ENCODE measurements at regions not wholly inside any gene's neighbourhood (a gene's known extent, or its start where the extent isn't known, plus 50 kb on each side); places are given as distances from the start of the nearest gene placed in this dataset.
"Not testable (repeated sequence)": the region's sequence is repeated elsewhere in the genome, so short reads cannot be mapped to it uniquely, and the experiment has no call there.

DNA sequence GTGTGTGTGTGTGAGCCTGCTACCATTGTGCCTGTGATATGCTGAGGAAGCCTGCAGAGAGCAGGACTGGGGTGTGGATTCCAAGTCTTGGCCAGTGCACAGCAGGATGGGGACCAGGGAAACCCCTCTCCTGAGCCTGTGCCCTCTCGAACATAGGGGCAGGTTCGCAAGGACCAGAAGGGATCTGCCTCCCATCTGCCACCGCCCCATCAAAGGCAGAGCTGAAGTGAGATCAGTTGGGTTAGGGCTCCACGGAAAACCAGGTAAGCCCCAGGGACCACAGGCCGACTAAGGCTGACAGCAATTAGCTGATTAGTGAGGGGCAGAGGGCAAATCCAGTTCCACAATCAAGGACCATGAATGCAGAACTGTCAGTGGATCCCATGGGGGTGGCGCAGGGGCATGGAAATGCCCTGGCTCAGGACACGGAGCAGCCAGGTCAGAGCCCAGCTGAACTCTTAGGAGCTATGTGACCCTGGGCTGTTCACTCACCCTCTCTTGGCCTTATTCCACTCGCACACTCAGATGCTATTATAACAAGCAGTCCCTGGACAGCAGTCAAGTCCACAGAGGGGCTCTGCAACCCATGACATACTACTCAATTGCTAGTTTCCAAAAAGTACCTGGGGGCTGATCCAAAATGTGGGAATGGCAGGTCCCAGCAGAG, 84.2 kb upstream of the ID2 start:
- no peaks in the 10 kb centered on the region for H3K27me3 Mint-ChIP-seq
- TF ChIP-seq CTCF (conservative IDR thresholded peaks at IDR 0.05): no peak
- H3K36me3 Mint-ChIP-seq: no peaks in the 10 kb centered on the region
- peaks cover under 1% of the 10 kb centered on the region for H3K9me3 Mint-ChIP-seq
- H3K27ac Mint-ChIP-seq: no peak overlapping the region
- DNase-seq (ENCODE audit: extremely low spot score, unreplicated experiment): no peak
- H3K4me3 Mint-ChIP-seq: no peak overlapping the region
- peaks cover 23% of the 10 kb centered on the region for H3K4me1 Mint-ChIP-seq (ENCODE audit: unreplicated experiment)

GRCh38 chr2:8598295-8599165, 83.3 kb upstream of the ID2 start:
- H3K36me3 Mint-ChIP-seq: no peaks in the 10 kb centered on the region
- DNase-seq (ENCODE audit: extremely low spot score, unreplicated experiment): no peak
- TF ChIP-seq CTCF (conservative IDR thresholded peaks at IDR 0.05): no peak
- no peak overlapping the region for H3K4me3 Mint-ChIP-seq
- H3K27me3 Mint-ChIP-seq: no peaks in the 10 kb centered on the region
- H3K9me3 Mint-ChIP-seq: peaks cover 5% of the 10 kb centered on the region
- H3K27ac Mint-ChIP-seq: no peak overlapping the region
- H3K4me1 Mint-ChIP-seq (ENCODE audit: unreplicated experiment): peaks cover 25% of the 10 kb centered on the region

DNA sequence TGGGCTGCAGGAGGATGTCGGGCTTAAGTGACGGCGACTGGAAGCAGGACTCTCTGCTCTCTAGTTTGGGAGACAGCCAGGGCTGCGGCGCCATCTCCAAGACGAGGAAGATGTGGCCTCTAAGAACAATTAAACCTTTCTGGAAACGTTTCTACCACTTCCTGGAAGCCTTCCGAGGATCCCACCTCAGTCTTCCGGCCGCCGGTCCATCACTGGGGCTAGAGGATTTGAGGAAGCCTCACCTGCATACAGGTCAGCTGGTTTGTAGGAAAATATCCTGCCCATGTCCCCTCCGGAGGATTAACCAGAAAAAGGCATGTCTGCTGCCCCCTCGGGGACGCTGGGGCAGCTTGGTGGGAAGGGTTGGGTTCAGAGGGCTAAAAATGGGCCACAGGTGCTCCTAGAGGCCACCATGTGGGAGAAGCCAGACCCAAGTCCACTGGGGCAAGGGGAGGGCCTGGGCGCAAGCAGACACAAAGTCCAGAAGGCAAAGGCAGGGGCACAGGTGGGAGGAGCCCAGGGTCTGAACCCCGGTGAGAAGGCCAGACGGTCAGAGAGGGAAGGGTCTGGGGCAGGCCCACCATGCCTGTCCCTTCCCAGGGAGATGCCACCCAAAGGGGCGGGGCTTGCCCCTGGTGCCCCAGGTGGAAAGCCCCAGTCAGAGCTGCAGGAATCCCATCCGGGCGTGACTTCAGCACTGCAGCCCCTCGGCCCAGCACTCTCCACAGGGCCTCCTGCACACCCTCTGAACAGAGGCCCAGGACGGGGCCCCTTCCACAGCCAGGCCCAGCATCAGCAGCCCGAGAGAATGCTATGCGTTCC, 82.2 kb upstream of the ID2 start:
- Mint-ChIP-seq H3K4me3 (no peak overlapping the region), H3K9me3 (peaks cover 5% of the 10 kb centered on the region), H3K36me3 (no peaks in the 10 kb centered on the region), H3K27me3 (no peaks in the 10 kb centered on the region), H3K27ac (no peak overlapping the region), H3K4me1 (ENCODE audit: unreplicated experiment) (peaks cover 17% of the 10 kb centered on the region)
- DNase-seq (ENCODE audit: extremely low spot score, unreplicated experiment): no peak
- no peak for TF ChIP-seq CTCF (conservative IDR thresholded peaks at IDR 0.05)

DNA sequence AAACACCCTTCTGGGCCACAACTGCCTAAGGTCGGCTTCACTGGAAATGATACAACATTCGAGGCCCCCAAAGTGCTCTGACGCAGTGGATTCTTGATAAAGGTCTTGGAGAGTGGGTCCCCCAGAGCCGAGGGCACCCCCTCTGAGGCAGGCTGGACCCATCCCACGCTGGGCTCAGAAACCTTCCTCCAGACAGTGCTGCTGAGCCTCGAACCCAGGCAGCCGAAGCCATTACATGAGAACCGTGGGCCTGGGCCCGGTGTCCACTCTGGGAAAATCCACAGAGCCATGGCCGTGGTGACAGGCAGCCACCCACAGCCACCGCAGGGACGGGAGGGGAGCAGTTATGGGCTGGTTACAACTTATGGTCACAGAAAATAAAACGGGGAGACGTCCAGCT, 81.4 kb upstream of the ID2 start:
- no peak for DNase-seq (ENCODE audit: extremely low spot score, unreplicated experiment)
- Mint-ChIP-seq H3K9me3 (peaks cover 5% of the 10 kb centered on the region), H3K27me3 (no peaks in the 10 kb centered on the region), H3K4me3 (no peak overlapping the region), H3K27ac (no peak overlapping the region), H3K4me1 (ENCODE audit: unreplicated experiment) (peaks cover 14% of the 10 kb centered on the region), H3K36me3 (no peaks in the 10 kb centered on the region)
- no peak for TF ChIP-seq CTCF (conservative IDR thresholded peaks at IDR 0.05)

DNA sequence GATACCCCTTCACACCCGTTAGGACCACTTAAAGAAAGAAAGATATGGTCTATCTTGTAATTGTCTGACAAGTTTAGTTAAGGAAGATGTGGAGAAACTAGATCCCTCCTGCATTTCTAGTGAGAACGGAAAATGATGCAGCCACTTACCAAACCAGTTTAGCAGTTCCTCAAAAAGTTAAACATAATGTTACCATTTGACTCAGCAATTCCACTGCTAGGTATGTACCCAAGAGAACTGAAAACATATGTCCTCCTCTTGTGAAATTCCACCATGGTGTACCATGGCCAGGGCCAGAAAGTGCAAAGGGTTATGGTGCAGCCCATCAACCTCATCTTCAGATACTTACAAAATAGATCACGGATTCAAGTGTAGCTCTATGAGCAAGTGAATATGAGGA, 79.0 kb upstream of the ID2 start:
- no peak for TF ChIP-seq CTCF (conservative IDR thresholded peaks at IDR 0.05)
- Mint-ChIP-seq H3K27ac (peak overlapping the region; percentile 88), H3K27me3 (no peaks in the 10 kb centered on the region), H3K4me1 (ENCODE audit: unreplicated experiment) (peaks cover 33% of the 10 kb centered on the region), H3K4me3 (peak overlapping the region; percentile 5), H3K36me3 (no peaks in the 10 kb centered on the region), H3K9me3 (peaks cover 9% of the 10 kb centered on the region)
- DNase-seq (ENCODE audit: extremely low spot score, unreplicated experiment): no peak

GRCh38 chr2:8603356-8603755, 78.5 kb upstream of the ID2 start:
- H3K27ac Mint-ChIP-seq: peak overlapping the region; percentile 88
- H3K27me3 Mint-ChIP-seq; H3K36me3 Mint-ChIP-seq; DNase-seq (ENCODE audit: extremely low spot score, unreplicated experiment); H3K4me3 Mint-ChIP-seq: not testable (repeated sequence)
- H3K4me1 Mint-ChIP-seq (ENCODE audit: unreplicated experiment): peaks cover 35% of the 10 kb centered on the region
- H3K9me3 Mint-ChIP-seq: peaks cover 10% of the 10 kb centered on the region

Data from type B pancreatic cell (in vitro differentiated cells).